Stomach smooth muscle (tissue), 2 donors: ENCODE measurements at regions not wholly inside any gene's neighbourhood (a gene's known extent, or its start where the extent isn't known, plus 50 kb on each side); places are given as distances from the start of the nearest gene placed in this dataset.
"Not testable (repeated sequence)": the region's sequence is repeated elsewhere in the genome, so short reads cannot be mapped to it uniquely, and the experiment has no call there.

Experiments
- H3K27ac ChIP-seq: one replicate; pipeline ENCODE4 v1.7.0; 2013; ENCODE audit warnings: mild to moderate bottlenecking, low read length, inconsistent platforms
- H3K27me3 ChIP-seq, 2 donors: one replicate each; pipeline ENCODE4 v1.7.0; 2013; ENCODE audit warnings: low read length in 2 of 2; ENCODE audit not compliant: insufficient read depth in 2 of 2, control insufficient read depth in 1 of 2
- H3K36me3 ChIP-seq, 2 donors: one replicate each; pipeline ENCODE4 v1.7.0; 2013; ENCODE audit warnings: low read length in 2 of 2; ENCODE audit not compliant: control insufficient read depth in 2 of 2, insufficient read depth in 2 of 2
- H3K4me1 ChIP-seq: one replicate; pipeline ENCODE4 v1.7.0; 2013; ENCODE audit warnings: low read length; ENCODE audit not compliant: control insufficient read depth, insufficient read depth
- H3K4me3 ChIP-seq, 2 donors: one replicate each; pipeline ENCODE4 v1.7.0; 2013; ENCODE audit warnings: low read length in 2 of 2
- H3K9ac ChIP-seq, 2 donors: one replicate each; pipeline ENCODE4 v1.7.0; 2013; ENCODE audit warnings: low read length in 2 of 2, mild to moderate bottlenecking in 1 of 2
- H3K9me3 ChIP-seq, 2 donors: one replicate each; pipeline ENCODE4 v1.7.0; 2013; ENCODE audit warnings: low read length in 2 of 2; ENCODE audit not compliant: control insufficient read depth in 2 of 2
- donor health status: healthy.
- donor health status: Pancreatic carcinoma.

- Histone ChIP-seq H3K9ac (no peak overlapping the region), H3K27me3 (no peaks in the 10 kb centered on the region), H3K27ac (no peak overlapping the region), H3K4me1 (no peaks in the 10 kb centered on the region), H3K9me3 (no peaks in the 10 kb centered on the region), H3K4me3 (no peak overlapping the region), H3K36me3 (no peaks in the 10 kb centered on the region)
Measured at GRCh38 chr4:114401483-114401882, 197.1 kb upstream of the UGT8 start.

- H3K27me3 ChIP-seq, result no peaks in the 10 kb centered on the region
- no peaks in the 10 kb centered on the region for H3K4me1 ChIP-seq
- no peaks in the 10 kb centered on the region for H3K9me3 ChIP-seq
- H3K4me3 ChIP-seq, result no peak overlapping the region
- no peaks in the 10 kb centered on the region for H3K36me3 ChIP-seq
- no peak overlapping the region for H3K27ac ChIP-seq
- H3K9ac ChIP-seq, result no peak overlapping the region
Measured at GRCh38 chr4:114417214-114417613, 181.4 kb upstream of the UGT8 start.

- no peaks in the 10 kb centered on the region for H3K4me1 ChIP-seq
- no peak overlapping the region for H3K9ac ChIP-seq
- H3K9me3 ChIP-seq, result no peaks in the 10 kb centered on the region
- H3K27me3 ChIP-seq, result no peaks in the 10 kb centered on the region
- H3K36me3 ChIP-seq, result no peaks in the 10 kb centered on the region
- no peak overlapping the region for H3K4me3 ChIP-seq
- no peak overlapping the region for H3K27ac ChIP-seq
Measured at GRCh38 chr4:114420069-114420468, 178.5 kb upstream of the UGT8 start.

- H3K27ac ChIP-seq, result no peak overlapping the region
- H3K9ac ChIP-seq, result no peak overlapping the region
- no peak overlapping the region for H3K4me3 ChIP-seq
- H3K4me1 ChIP-seq, result no peaks in the 10 kb centered on the region
- H3K9me3 ChIP-seq, result no peaks in the 10 kb centered on the region
- no peaks in the 10 kb centered on the region for H3K36me3 ChIP-seq
- H3K27me3 ChIP-seq, result no peaks in the 10 kb centered on the region
Measured at GRCh38 chr4:114423582-114423981, 175.0 kb upstream of the UGT8 start.

GRCh38 chr4:114435116-114435515, 163.5 kb upstream of the UGT8 start:
- H3K36me3 ChIP-seq, result no peaks in the 10 kb centered on the region
- no peak overlapping the region for H3K4me3 ChIP-seq
- H3K9me3 ChIP-seq, result no peaks in the 10 kb centered on the region
- H3K9ac ChIP-seq, result no peak overlapping the region
- no peaks in the 10 kb centered on the region for H3K4me1 ChIP-seq
- no peak overlapping the region for H3K27ac ChIP-seq
- no peaks in the 10 kb centered on the region for H3K27me3 ChIP-seq

GRCh38 chr4:114442856-114443255, 155.8 kb upstream of the UGT8 start:
- Histone ChIP-seq H3K9me3 (no peaks in the 10 kb centered on the region), H3K27me3 (no peaks in the 10 kb centered on the region), H3K4me3 (no peak overlapping the region), H3K27ac (no peak overlapping the region), H3K36me3 (no peaks in the 10 kb centered on the region), H3K4me1 (no peaks in the 10 kb centered on the region), H3K9ac (no peak overlapping the region)

GRCh38 chr4:114444211-114444610, 154.4 kb upstream of the UGT8 start:
- Histone ChIP-seq H3K4me3 (no peak overlapping the region), H3K9ac (no peak overlapping the region), H3K4me1 (no peaks in the 10 kb centered on the region), H3K27ac (no peak overlapping the region), H3K36me3 (no peaks in the 10 kb centered on the region), H3K27me3 (no peaks in the 10 kb centered on the region), H3K9me3 (no peaks in the 10 kb centered on the region)

GRCh38 chr4:114447963-114448516, 150.6 kb upstream of the UGT8 start:
- not testable (repeated sequence) for H3K27me3 ChIP-seq, H3K9ac ChIP-seq, H3K4me1 ChIP-seq, H3K27ac ChIP-seq, H3K4me3 ChIP-seq, H3K36me3 ChIP-seq, H3K9me3 ChIP-seq

GRCh38 chr4:114458728-114459127, 139.9 kb upstream of the UGT8 start:
- H3K36me3 ChIP-seq, result no peaks in the 10 kb centered on the region
- no peaks in the 10 kb centered on the region for H3K27me3 ChIP-seq
- H3K9me3 ChIP-seq, result no peaks in the 10 kb centered on the region
- no peak overlapping the region for H3K9ac ChIP-seq
- H3K4me1 ChIP-seq, result no peaks in the 10 kb centered on the region
- H3K27ac ChIP-seq, result no peak overlapping the region
- H3K4me3 ChIP-seq, result no peak overlapping the region

- Histone ChIP-seq H3K4me1 (no peaks in the 10 kb centered on the region), H3K36me3 (no peaks in the 10 kb centered on the region), H3K27me3 (no peaks in the 10 kb centered on the region), H3K27ac (no peak overlapping the region), H3K4me3 (no peak overlapping the region), H3K9me3 (no peaks in the 10 kb centered on the region), H3K9ac (no peak overlapping the region)
Measured at GRCh38 chr4:114464726-114465272, 133.8 kb upstream of the UGT8 start.

GRCh38 chr4:114465766-114466165, 132.8 kb upstream of the UGT8 start:
- H3K9me3 ChIP-seq, result no peaks in the 10 kb centered on the region
- no peak overlapping the region for H3K27ac ChIP-seq
- no peak overlapping the region for H3K9ac ChIP-seq
- no peaks in the 10 kb centered on the region for H3K4me1 ChIP-seq
- no peak overlapping the region for H3K4me3 ChIP-seq
- no peaks in the 10 kb centered on the region for H3K27me3 ChIP-seq
- no peaks in the 10 kb centered on the region for H3K36me3 ChIP-seq
